GM12874 (cell line): ENCODE measurements at regions not wholly inside any gene's neighbourhood (a gene's known extent, or its start where the extent isn't known, plus 50 kb on each side); places are given as distances from the start of the nearest gene placed in this dataset.

Experiments
- TF ChIP-seq, protein P1 (sequence below): IDR thresholded peaks from 2 replicates; pipeline ENCODE4 v1.5.1; 2011; ENCODE audit warnings: low read depth, mild to moderate bottlenecking, control low read depth, low read length, moderate library complexity; ENCODE audit not compliant: insufficient read depth

DNA sequence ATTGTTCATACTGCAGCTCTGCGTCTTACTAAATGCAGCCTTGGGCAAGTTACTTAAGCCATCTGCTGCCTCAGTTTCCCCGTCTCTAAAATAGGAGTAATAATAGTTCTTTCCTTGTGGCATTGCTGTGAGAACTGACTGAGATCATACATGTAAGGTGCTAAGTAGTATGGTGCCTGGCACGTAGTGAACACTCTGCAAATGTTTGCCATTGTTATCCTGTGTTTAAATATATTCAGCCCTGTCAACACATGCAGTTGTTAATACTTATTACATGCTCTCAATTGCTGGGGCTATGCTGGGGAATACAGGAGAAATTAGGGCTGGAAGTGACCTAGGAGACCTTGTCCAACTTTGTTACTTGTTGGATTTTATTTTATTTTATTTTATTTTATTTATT is 105.2 kb upstream of the RAI14 start:
- TF ChIP-seq, protein P1, sequence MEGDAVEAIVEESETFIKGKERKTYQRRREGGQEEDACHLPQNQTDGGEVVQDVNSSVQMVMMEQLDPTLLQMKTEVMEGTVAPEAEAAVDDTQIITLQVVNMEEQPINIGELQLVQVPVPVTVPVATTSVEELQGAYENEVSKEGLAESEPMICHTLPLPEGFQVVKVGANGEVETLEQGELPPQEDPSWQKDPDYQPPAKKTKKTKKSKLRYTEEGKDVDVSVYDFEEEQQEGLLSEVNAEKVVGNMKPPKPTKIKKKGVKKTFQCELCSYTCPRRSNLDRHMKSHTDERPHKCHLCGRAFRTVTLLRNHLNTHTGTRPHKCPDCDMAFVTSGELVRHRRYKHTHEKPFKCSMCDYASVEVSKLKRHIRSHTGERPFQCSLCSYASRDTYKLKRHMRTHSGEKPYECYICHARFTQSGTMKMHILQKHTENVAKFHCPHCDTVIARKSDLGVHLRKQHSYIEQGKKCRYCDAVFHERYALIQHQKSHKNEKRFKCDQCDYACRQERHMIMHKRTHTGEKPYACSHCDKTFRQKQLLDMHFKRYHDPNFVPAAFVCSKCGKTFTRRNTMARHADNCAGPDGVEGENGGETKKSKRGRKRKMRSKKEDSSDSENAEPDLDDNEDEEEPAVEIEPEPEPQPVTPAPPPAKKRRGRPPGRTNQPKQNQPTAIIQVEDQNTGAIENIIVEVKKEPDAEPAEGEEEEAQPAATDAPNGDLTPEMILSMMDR: no peak

DNA sequence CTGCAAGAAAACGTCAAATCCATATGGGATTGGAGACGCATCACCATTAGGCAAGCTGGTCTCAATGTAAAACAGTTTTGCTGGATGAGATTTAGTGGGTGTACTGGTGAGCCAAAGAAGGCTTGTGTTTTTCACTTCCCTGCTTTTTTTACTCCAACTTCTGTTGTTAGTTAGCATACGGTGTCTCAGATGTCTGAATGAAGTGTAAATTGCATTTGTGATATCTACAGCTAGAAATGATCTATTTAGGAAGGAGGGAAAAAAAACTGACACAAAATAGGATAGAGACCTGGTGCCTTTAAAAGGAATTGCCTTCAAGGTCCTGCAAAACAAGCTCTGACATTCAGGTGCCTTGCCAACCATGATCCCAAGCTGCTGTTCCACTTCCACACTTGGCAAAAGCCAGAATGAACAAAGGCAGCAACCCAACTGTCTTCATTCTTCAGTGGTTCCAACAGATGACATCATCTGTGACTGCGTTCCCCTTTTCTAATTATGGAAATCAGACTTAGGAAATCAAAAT is 104.2 kb upstream of the RAI14 start:
- TF ChIP-seq, protein P1: no peak

DNA sequence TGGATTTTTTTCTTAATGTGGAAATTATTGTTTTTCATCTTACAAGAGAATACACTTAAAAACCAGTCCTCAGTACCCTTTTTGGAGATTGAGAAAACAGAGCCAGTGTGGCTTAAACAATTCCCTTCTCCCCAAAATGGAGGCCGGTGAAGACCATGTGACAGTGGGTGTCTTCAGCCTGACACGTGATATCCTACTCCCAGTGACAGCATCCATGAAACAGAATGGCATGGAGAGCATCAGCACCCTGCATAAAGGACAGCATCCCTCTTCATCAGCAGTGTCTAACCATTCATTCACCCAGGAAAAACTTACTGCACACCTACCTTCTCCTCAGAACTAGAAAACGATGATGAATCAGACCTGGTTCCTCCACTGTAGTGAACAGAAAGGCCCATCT is 103.4 kb upstream of the RAI14 start:
- TF ChIP-seq, protein P1: no peak

DNA sequence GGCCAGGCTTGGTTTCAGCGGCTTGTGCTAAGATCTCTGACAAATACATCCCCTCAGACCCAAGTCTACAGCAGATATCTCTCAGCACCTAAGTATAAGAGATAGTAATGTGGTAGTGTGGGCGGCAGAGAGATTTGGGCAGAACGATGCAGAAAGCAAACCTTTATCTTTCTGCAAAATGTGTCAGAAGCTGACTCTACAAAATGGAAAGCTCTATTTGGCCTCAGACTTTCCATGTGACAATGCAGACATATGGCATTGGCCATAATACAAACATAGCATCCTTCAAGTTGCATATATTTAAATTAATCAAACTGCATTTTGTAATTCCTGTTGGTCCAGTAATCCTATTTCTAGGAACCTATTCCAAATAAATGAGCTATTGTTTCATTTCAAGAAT is 102.5 kb upstream of the RAI14 start:
- TF ChIP-seq, protein P1: no peak

DNA sequence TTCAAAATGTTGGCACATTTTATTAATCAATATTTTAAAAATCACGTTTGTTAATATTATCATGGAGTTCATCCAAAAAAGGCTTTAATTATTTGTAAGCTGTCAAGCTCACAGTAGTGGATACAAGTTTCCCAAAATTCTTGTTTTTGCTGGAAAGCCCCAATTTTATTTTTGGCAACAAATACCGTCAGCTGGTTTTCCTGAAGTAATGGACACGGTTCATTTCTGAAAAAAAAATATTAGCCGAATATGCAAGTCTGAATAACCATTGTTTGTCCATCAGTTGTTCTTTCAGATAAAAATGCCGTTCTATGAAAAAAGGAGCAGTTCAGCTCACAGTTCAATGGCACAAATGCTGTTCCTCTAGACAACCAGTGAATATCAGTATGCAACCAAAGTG is 101.5 kb upstream of the RAI14 start:
- TF ChIP-seq, protein P1: no peak

DNA sequence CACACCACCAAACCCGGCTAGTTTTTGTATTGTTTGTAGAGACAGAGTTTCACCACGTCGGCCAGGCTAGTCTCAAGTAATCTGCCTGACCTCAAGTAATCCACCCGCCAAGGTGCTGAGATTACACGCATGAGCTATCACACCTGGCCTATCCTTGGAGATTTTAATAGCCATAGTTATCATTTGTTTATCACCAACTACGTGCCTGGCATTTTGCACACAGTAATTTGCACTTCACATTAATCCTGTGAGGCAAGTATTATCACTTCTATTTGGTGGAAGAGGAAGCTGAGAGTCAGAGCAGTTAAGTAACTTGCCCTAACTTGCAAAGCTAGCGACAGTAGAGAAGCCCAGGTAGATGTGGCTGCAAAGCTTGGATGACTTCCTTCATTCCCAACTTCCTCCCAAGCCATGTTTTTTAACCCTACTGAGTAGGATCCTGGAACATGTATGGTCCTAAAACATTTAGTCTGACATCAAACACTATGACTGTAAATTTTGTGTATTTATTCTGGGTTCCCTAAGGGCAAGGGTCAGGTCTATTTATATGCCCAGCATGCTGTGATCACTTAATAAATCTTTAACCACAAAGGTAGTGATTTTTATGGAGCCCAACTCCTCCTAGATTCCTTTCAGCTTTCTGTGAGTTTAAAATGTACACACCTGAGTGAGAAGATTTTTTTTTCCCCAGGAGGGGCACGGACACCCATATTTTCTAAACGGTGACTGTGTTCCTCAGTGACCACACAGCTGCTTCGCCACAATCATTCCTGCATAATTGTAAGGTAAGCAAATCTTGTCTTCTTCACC is 100.2 kb upstream of the RAI14 start:
- TF ChIP-seq, protein P1: no peak

DNA sequence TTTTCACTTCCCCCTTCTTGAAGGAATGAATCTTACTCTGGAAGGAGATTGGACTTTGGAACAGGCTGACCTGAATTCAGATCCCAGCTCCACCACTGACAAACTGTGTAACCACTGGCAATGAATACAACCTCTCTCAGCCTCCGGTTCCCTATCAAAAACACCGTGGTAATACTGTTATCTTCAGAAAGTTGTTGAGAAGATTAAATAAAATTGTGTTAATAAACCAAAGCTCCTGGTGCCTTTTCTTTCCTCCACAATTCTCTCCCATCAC is 99.7 kb upstream of the RAI14 start:
- TF ChIP-seq, protein P1: no peak

DNA sequence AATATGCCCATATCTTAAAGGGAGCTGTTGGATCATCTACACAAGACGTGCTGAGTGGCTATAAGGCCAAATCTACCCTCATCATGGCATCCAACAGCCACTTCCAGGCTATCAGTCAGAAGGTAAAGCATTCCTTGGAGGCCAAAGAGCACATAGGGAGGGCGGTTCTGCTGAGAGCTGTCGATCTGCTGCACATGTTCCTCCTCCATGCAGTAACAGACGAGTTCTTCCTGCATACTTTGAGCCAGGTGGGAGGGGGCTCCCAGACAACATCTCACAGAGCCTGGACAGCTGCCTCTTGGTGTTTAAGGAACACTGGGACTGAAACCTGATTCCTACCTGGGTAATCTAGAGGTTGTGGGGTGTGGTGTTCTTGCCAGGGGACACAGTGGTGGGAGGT is 93.3 kb upstream of the RAI14 start:
- TF ChIP-seq, protein P1: no peak
